Nephron (organoid): ENCODE measurements at regions not wholly inside any gene's neighbourhood (a gene's known extent, or its start where the extent isn't known, plus 50 kb on each side); places are given as distances from the start of the nearest gene placed in this dataset.

Experiments
- H3K27ac Mint-ChIP-seq, 3 experiments: 2 replicates each; pipeline ENCODE4 v1.8.0; 2020; ENCODE audit warnings: mixed read lengths in 3 of 3, mild to moderate bottlenecking in 2 of 3, moderate library complexity in 1 of 3
- H3K27me3 Mint-ChIP-seq: 2 replicates; pipeline ENCODE4 v1.8.0; 2021; ENCODE audit warnings: low read depth, mild to moderate bottlenecking, moderate library complexity, mixed read lengths
- H3K36me3 Mint-ChIP-seq: 2 replicates; pipeline ENCODE4 v1.8.0; 2020; ENCODE audit warnings: low read depth, mixed read lengths
- H3K4me1 Mint-ChIP-seq: 2 replicates; pipeline ENCODE4 v1.8.0; 2020; ENCODE audit warnings: mixed read lengths
- H3K4me3 Mint-ChIP-seq, 3 experiments: 2 replicates each; pipeline ENCODE4 v1.8.0; 2020; ENCODE audit warnings: mild to moderate bottlenecking in 3 of 3, mixed read lengths in 3 of 3, moderate library complexity in 2 of 3
- H3K9me3 Mint-ChIP-seq: 2 replicates; pipeline ENCODE4 v1.8.0; 2020; ENCODE audit warnings: mixed read lengths
- CTCF ChIP-seq, 3 experiments: fragments of 200-600 bp; sonication (generic); IDR thresholded peaks; one replicate each; pipeline ENCODE4 v1.5.0; 2021; ENCODE audit warnings: antibody characterized with exemption in 3 of 3; ENCODE audit not compliant: unreplicated experiment in 3 of 3

- no peak for TF ChIP-seq CTCF (IDR thresholded peaks at IDR 0.05; ENCODE audit: unreplicated experiment in 3 of 3)
- Mint-ChIP-seq H3K4me1 (no peaks in the 10 kb centered on the region), H3K36me3 (no peaks in the 10 kb centered on the region), H3K27ac (no peak overlapping the region), H3K4me3 (no peak overlapping the region), H3K9me3 (peaks cover 4% of the 10 kb centered on the region), H3K27me3 (peaks cover 2% of the 10 kb centered on the region)
These were observed 175.6 kb downstream of the ARL6IP6 start for GRCh38 chr2:152894051-152894450.

- no peak overlapping the region for H3K4me3 Mint-ChIP-seq
- no peak for TF ChIP-seq CTCF (IDR thresholded peaks at IDR 0.05; ENCODE audit: unreplicated experiment in 3 of 3)
- peaks cover 8% of the 10 kb centered on the region for H3K27me3 Mint-ChIP-seq
- H3K4me1 Mint-ChIP-seq = no peaks in the 10 kb centered on the region
- H3K36me3 Mint-ChIP-seq = no peaks in the 10 kb centered on the region
- H3K27ac Mint-ChIP-seq = no peak overlapping the region
- no peaks in the 10 kb centered on the region for H3K9me3 Mint-ChIP-seq
These were observed 172.3 kb downstream of the ARL6IP6 start for GRCh38 chr2:152890736-152891135.

- Mint-ChIP-seq H3K4me1 (no peaks in the 10 kb centered on the region), H3K27ac (no peak overlapping the region), H3K4me3 (no peak overlapping the region), H3K9me3 (no peaks in the 10 kb centered on the region), H3K36me3 (no peaks in the 10 kb centered on the region), H3K27me3 (peaks cover 6% of the 10 kb centered on the region)
- no peak for TF ChIP-seq CTCF (IDR thresholded peaks at IDR 0.05; ENCODE audit: unreplicated experiment in 3 of 3)
These were observed 165.6 kb downstream of the ARL6IP6 start for GRCh38 chr2:152883951-152884487.

GRCh38 chr2:152881527-152881926 is 163.1 kb downstream of the ARL6IP6 start:
- Mint-ChIP-seq H3K9me3 (no peaks in the 10 kb centered on the region), H3K4me1 (no peaks in the 10 kb centered on the region), H3K27ac (no peak overlapping the region), H3K27me3 (no peaks in the 10 kb centered on the region), H3K4me3 (no peak overlapping the region), H3K36me3 (no peaks in the 10 kb centered on the region)
- no peak for TF ChIP-seq CTCF (IDR thresholded peaks at IDR 0.05; ENCODE audit: unreplicated experiment in 3 of 3)

GRCh38 chr2:152879275-152879674 is 160.9 kb downstream of the ARL6IP6 start:
- Mint-ChIP-seq H3K27ac (no peak overlapping the region), H3K4me3 (no peak overlapping the region), H3K27me3 (no peaks in the 10 kb centered on the region), H3K36me3 (no peaks in the 10 kb centered on the region), H3K4me1 (peaks cover 11% of the 10 kb centered on the region), H3K9me3 (no peaks in the 10 kb centered on the region)
- TF ChIP-seq CTCF (IDR thresholded peaks at IDR 0.05; ENCODE audit: unreplicated experiment in 3 of 3) = no peak
